K562 (cell line): ENCODE measurements at regions not wholly inside any gene's neighbourhood (a gene's known extent, or its start where the extent isn't known, plus 50 kb on each side); places are given as distances from the start of the nearest gene placed in this dataset.

Experiments
- ATAC-seq: fragments of 200-7000 bp; cut with Tn5 transposase; 3 replicates; pipeline ENCODE4 v1.9.1; 2020; ENCODE audit warnings: moderate library complexity
- BruUV-seq: library from RNA; stranded (reverse); fragments of 400-500 nt; replicated peaks from 2 replicates; lab custom pipeline; 2021; lab: Mats Ljungman, UMichigan
- CTCF ChIA-PET: fragments of 300-600 bp; formaldehyde crosslinking; extraction: SDS; loops from one replicate; lab custom pipeline; 2021; ENCODE audit warnings: low intra/inter-chr PET ratio; lab: Yijun Ruan, JAX
- POLR2A ChIA-PET: fragments of 300-600, 350-650 bp; sonication (Branson Sonifier 250); formaldehyde crosslinking; extraction: SDS; loops from one replicate; lab custom pipeline; 2021; ENCODE audit warnings: antibody characterized with exemption, inconsistent platforms; lab: Yijun Ruan, JAX
- DNase-seq, 4 experiments: peaks; one replicate each; pipeline versions ENCODE4 v3.0.0 to v3.0.0-alpha.2; 2011 to 2018; ENCODE audit warnings: low spot score in 3 of 4, mixed read lengths in 3 of 4; ENCODE audit errors: extremely low read depth in 1 of 4
- FAIRE-seq: peaks from 2 replicates; lab custom pipeline; 2011; peaks lifted over from hg19 to GRCh38; lab: Jason Lieb, UNC
- H2AFZ ChIP-seq: 2 replicates; pipeline ENCODE4 v1.6.0; 2011; ENCODE audit warnings: low read depth, low read length, control low read depth, inconsistent platforms
- H3K27ac ChIP-seq: fragments of 200-600 bp; 3 replicates; pipeline ENCODE4 v1.8.0; 2011; ENCODE audit warnings: low read depth, mild to moderate bottlenecking, control low read depth, inconsistent platforms, low read length, moderate library complexity, mixed read lengths; ENCODE audit errors: extremely low read depth
- H3K27me3 ChIP-seq, 2 experiments: fragments of 300-600 bp in 1 of 2; 2 replicates in 1 of 2; 3 replicates in 1 of 2; pipeline versions ENCODE4 v1.6.0 to v1.8.0; 2011; ENCODE audit warnings: inconsistent platforms in 2 of 2, low read length in 2 of 2, mild to moderate bottlenecking in 1 of 2, mixed read lengths in 1 of 2, moderate library complexity in 1 of 2; ENCODE audit not compliant: control insufficient read depth in 2 of 2, insufficient read depth in 2 of 2
- H3K36me3 ChIP-seq: fragments of 300-600 bp; 3 replicates; pipeline ENCODE4 v1.8.0; 2011; ENCODE audit warnings: mild to moderate bottlenecking, low read length, inconsistent platforms; ENCODE audit not compliant: control insufficient read depth, insufficient read depth
- H3K4me1 ChIP-seq, 2 experiments: fragments of 200-600 bp in 1 of 2; replicated peaks in 1 of 2; 2 replicates in 1 of 2; 3 replicates in 1 of 2; pipeline versions ENCODE4 v1.5.1 to v1.8.0; 2011; ENCODE audit warnings: inconsistent platforms in 2 of 2, low read length in 2 of 2, mild to moderate bottlenecking in 1 of 2, mixed read lengths in 1 of 2, moderate library complexity in 1 of 2; ENCODE audit not compliant: control insufficient read depth in 2 of 2, insufficient read depth in 2 of 2
- H3K4me2 ChIP-seq: 2 replicates; pipeline ENCODE4 v1.6.1; 2011; ENCODE audit warnings: low read length, control low read depth, inconsistent platforms, mixed read lengths; ENCODE audit not compliant: insufficient read depth
- H3K4me3 ChIP-seq: fragments of 200-600 bp; sonication (generic), shearing (Covaris generic); 2 replicates; pipeline ENCODE4 v1.5.1; 2016; ENCODE audit warnings: control low read depth, inconsistent platforms
- H3K79me2 ChIP-seq: fragments of 200-600 bp; 3 replicates; pipeline ENCODE4 v1.8.0; 2011; ENCODE audit warnings: low read length, inconsistent platforms; ENCODE audit not compliant: control insufficient read depth, insufficient read depth
- H3K9ac ChIP-seq, 2 experiments: 2 replicates each; pipeline versions ENCODE4 v1.6.0 to v1.6.1; 2011; ENCODE audit warnings: low read depth in 2 of 2, low read length in 2 of 2, control low read depth in 1 of 2, inconsistent platforms in 1 of 2, mild to moderate bottlenecking in 1 of 2, mixed read lengths in 1 of 2; ENCODE audit not compliant: insufficient read depth in 1 of 2
- H3K9me1 ChIP-seq: one replicate; pipeline ENCODE4 v1.6.0; 2011; ENCODE audit warnings: inconsistent platforms, mild to moderate bottlenecking, low read length, moderate library complexity; ENCODE audit not compliant: control insufficient read depth, insufficient read depth
- H3K9me3 ChIP-seq: replicated peaks from 2 replicates; pipeline ENCODE4 v1.5.1; 2011; ENCODE audit warnings: low read depth, low read length, inconsistent platforms; ENCODE audit not compliant: control insufficient read depth, insufficient read depth
- H4K20me1 ChIP-seq: replicated peaks from 2 replicates; pipeline ENCODE4 v1.6.1; 2011; ENCODE audit warnings: low read length, inconsistent platforms, mixed read lengths; ENCODE audit not compliant: control insufficient read depth, insufficient read depth
- HNRNPK ChIP-seq: fragments of 200-400 bp; formaldehyde crosslinking; IDR thresholded peaks from one replicate; pipeline ENCODE4 v1.6.1; 2018; ENCODE audit warnings: mild to moderate bottlenecking, low read depth, low read length; ENCODE audit not compliant: poor library complexity, severe bottlenecking
- NFE2 ChIP-seq: IDR thresholded peaks from 2 replicates; pipeline ENCODE4 v1.6.1; 2014; ENCODE audit warnings: antibody characterized with exemption, low read depth
- NUFIP1 ChIP-seq: fragments of 450-650 bp; IDR thresholded peaks from 2 replicates; pipeline ENCODE4 v1.6.1; 2018; ENCODE audit not compliant: partially characterized antibody
- U2AF2 ChIP-seq: fragments of 200-400 bp; formaldehyde crosslinking; optimal IDR thresholded peaks from 2 replicates; pipeline ENCODE3; 2017; ENCODE audit warnings: low read depth, mild to moderate bottlenecking, low read length
- ZNF140 ChIP-seq: fragments of 250-450 bp; sonication (Bioruptor Pico); IDR thresholded peaks from 2 replicates; pipeline ENCODE4 v1.8.0; 2021; ENCODE audit warnings: moderate library complexity, mild to moderate bottlenecking, inconsistent platforms
- ZNF318 ChIP-seq, 2 experiments: fragments of 450-650 bp; IDR thresholded peaks; 2 replicates each; pipeline ENCODE4 v1.6.1; 2016; ENCODE audit warnings: mild to moderate bottlenecking in 2 of 2, borderline replicate concordance in 1 of 2, low read depth in 1 of 2, moderate library complexity in 1 of 2
- ZNF707 ChIP-seq: fragments of 250-450 bp; sonication (Bioruptor Pico); conservative IDR thresholded peaks from 2 replicates; pipeline ENCODE4 v1.8.0; 2022; ENCODE audit warnings: inconsistent platforms, mild to moderate bottlenecking, moderate library complexity
- ZNF79 ChIP-seq: fragments of 250-450 bp; sonication (Bioruptor Pico); IDR thresholded peaks from 2 replicates; pipeline ENCODE4 v1.4.0; 2020; ENCODE audit warnings: low read depth, mild to moderate bottlenecking, moderate library complexity
- WGBS: fragments of 100-300 bp; shearing (Covaris generic); methylation state at CpG from one replicate; pipeline ENCODE4 v1.1.6; 2016; ENCODE audit warnings: low coverage, mixed read lengths; ENCODE audit not compliant: insufficient coverage; ENCODE audit errors: missing lambda C conversion rate; 5-methylcytosine and 5-hydroxymethylcytosine counted together
- in situ Hi-C: fragments of 300-500 bp; cut with MboI; formaldehyde crosslinking; loops from 4 replicates; pipeline ENCODE4 v1.15.0; 2018; ENCODE audit warnings: inconsistent platforms, mixed read lengths
- intact Hi-C: fragments of 100-400 bp; cut with micrococcal nuclease; formaldehyde crosslinking; loops from 2 replicates; pipeline ENCODE4 v1.14.2; 2022

- Histone ChIP-seq H3K4me1 (no peaks in the 10 kb centered on the region), H3K27me3 (no peaks in the 10 kb centered on the region), H3K9me3 (no peaks in the 10 kb centered on the region), H3K79me2 (no peaks in the 10 kb centered on the region), H4K20me1 (no peaks in the 10 kb centered on the region), H3K4me3 (no peak overlapping the region), H3K9ac (no peak overlapping the region), H3K4me2 (no peak overlapping the region), H3K27ac (no peak overlapping the region), H2AFZ (no peak overlapping the region), H3K36me3 (no peaks in the 10 kb centered on the region), H3K9me1 (no peaks in the 10 kb centered on the region)
- ChIA-PET CTCF (no interaction called here), POLR2A (no interaction called here)
- TF ChIP-seq U2AF2 (no peak), ZNF140 (no peak)
- no peak for ATAC-seq
- 6% methylated on average over 3 of the region's 4 CpGs for WGBS
- no peak for FAIRE-seq
- intact Hi-C loops (no loop called here), in situ Hi-C loops (no loop called here)
- no TSS peak for BruUV-seq
- no peak for DNase-seq
These were observed 790.8 kb upstream of the FBXO33 start for GRCh38 chr14:40222996-40223395.

GRCh38 chr14:40221428-40221827 lies 789.2 kb upstream of the FBXO33 start:
- BruUV-seq: no TSS peak
- DNase-seq (no peak), FAIRE-seq (no peak), ATAC-seq (no peak)
- no peaks in the 10 kb centered on the region for H3K9me3 ChIP-seq
- intact Hi-C loops: no loop called here
- no peak overlapping the region for H3K9ac ChIP-seq
- no peaks in the 10 kb centered on the region for H3K9me1 ChIP-seq
- in situ Hi-C loops: no loop called here
- no peak overlapping the region for H3K4me2 ChIP-seq
- H3K4me1 ChIP-seq: no peaks in the 10 kb centered on the region
- CTCF ChIA-PET: no interaction called here
- H3K27ac ChIP-seq: no peak overlapping the region
- no peaks in the 10 kb centered on the region for H3K36me3 ChIP-seq
- no peaks in the 10 kb centered on the region for H3K79me2 ChIP-seq
- POLR2A ChIA-PET: no interaction called here
- H2AFZ ChIP-seq: no peak overlapping the region
- H4K20me1 ChIP-seq: no peaks in the 10 kb centered on the region
- H3K27me3 ChIP-seq: no peaks in the 10 kb centered on the region
- H3K4me3 ChIP-seq: no peak overlapping the region
- TF ChIP-seq NFE2: no peak
- no peak for TF ChIP-seq HNRNPK
- no peak for TF ChIP-seq ZNF318 (IDR thresholded peaks at IDR 0.05; ENCODE audit: borderline replicate concordance in 1 of 2, low read depth in 1 of 2)
- TF ChIP-seq ZNF79 (CRISPR knock-in tag): no peak
- no peak for TF ChIP-seq NUFIP1
- no peak for TF ChIP-seq ZNF707 (CRISPR knock-in tag)
